Activated CD8-positive, alpha-beta memory T cell treated with anti-CD3 and anti-CD28 coated beads, Interleukin-2, amount 10 ng/mL, durations not matched to agents 7 days and 5 days (primary cell): ENCODE measurements at regions not wholly inside any gene's neighbourhood (a gene's known extent, or its start where the extent isn't known, plus 50 kb on each side); places are given as distances from the start of the nearest gene placed in this dataset.

Source experiments
- ATAC-seq: fragments of 150-1000 bp; cut with Tn5 transposase; one replicate; pipeline ENCODE4 v1.10.0; 2021; ENCODE audit warnings: moderate library complexity
- CTCF ChIA-PET: fragments of 350-600 bp; sonication (Branson Sonifier 250); formaldehyde crosslinking; loops from one replicate; lab custom pipeline; 2021; ENCODE audit warnings: antibody characterized with exemption; lab: Charles Lee
- DNase-seq: peaks from one replicate; pipeline ENCODE4 v3.0.0-alpha.2; 2020
- H3K27ac Mint-ChIP-seq: one replicate; pipeline ENCODE4 v1.8.0; 2021; ENCODE audit warnings: mild to moderate bottlenecking, mixed read lengths
- H3K27me3 Mint-ChIP-seq: one replicate; pipeline ENCODE4 v1.8.0; 2021; ENCODE audit warnings: mixed read lengths
- H3K36me3 Mint-ChIP-seq: one replicate; pipeline ENCODE4 v1.8.0; 2021; ENCODE audit warnings: mild to moderate bottlenecking, mixed read lengths
- H3K4me1 Mint-ChIP-seq: one replicate; pipeline ENCODE4 v1.8.0; 2021; ENCODE audit warnings: mixed read lengths
- H3K4me3 Mint-ChIP-seq: one replicate; pipeline ENCODE4 v1.8.0; 2021; ENCODE audit warnings: mild to moderate bottlenecking, moderate library complexity, mixed read lengths
- H3K9me3 Mint-ChIP-seq: one replicate; pipeline ENCODE4 v1.8.0; 2022; ENCODE audit warnings: low read depth, mixed read lengths

- Mint-ChIP-seq H3K36me3 (no peaks in the 10 kb centered on the region), H3K4me3 (no peak overlapping the region), H3K4me1 (no peaks in the 10 kb centered on the region), H3K27me3 (peaks cover 6% of the 10 kb centered on the region), H3K9me3 (no peaks in the 10 kb centered on the region), H3K27ac (no peak overlapping the region)
- DNase-seq, result no peak
- CTCF ChIA-PET, result no interaction called here
- ATAC-seq, result no peak
Measured at GRCh38 chr11:45597097-45597496, 68.3 kb downstream of the CHST1 start.

- H3K27ac Mint-ChIP-seq, result no peak overlapping the region
- DNase-seq (no peak), ATAC-seq (no peak)
- no peaks in the 10 kb centered on the region for H3K36me3 Mint-ChIP-seq
- no peak overlapping the region for H3K4me3 Mint-ChIP-seq
- CTCF ChIA-PET, result no interaction called here
- no peaks in the 10 kb centered on the region for H3K9me3 Mint-ChIP-seq
- H3K27me3 Mint-ChIP-seq, result peaks cover 6% of the 10 kb centered on the region
- H3K4me1 Mint-ChIP-seq, result no peaks in the 10 kb centered on the region
Measured at GRCh38 chr11:45596571-45596970, 68.9 kb downstream of the CHST1 start.

- H3K27me3 Mint-ChIP-seq, result peaks cover 8% of the 10 kb centered on the region
- no peaks in the 10 kb centered on the region for H3K9me3 Mint-ChIP-seq
- CTCF ChIA-PET, result interaction anchor here (0.6 kb wide), 1 partner anchor 135 kb away, joined by 5 read pairs; no protein-coding TSS in a partner anchor
- H3K36me3 Mint-ChIP-seq, result no peaks in the 10 kb centered on the region
- no peak overlapping the region for H3K4me3 Mint-ChIP-seq
- no peak for ATAC-seq
- no peak overlapping the region for H3K27ac Mint-ChIP-seq
- DNase-seq, result no peak
- H3K4me1 Mint-ChIP-seq, result no peaks in the 10 kb centered on the region
Measured at GRCh38 chr11:45593992-45594391, 71.4 kb downstream of the CHST1 start.

GRCh38 chr11:45592636-45593035, 72.8 kb downstream of the CHST1 start:
- no peak overlapping the region for H3K27ac Mint-ChIP-seq
- no peaks in the 10 kb centered on the region for H3K9me3 Mint-ChIP-seq
- CTCF ChIA-PET, result no interaction called here
- DNase-seq (no peak), ATAC-seq (no peak)
- H3K4me1 Mint-ChIP-seq, result no peaks in the 10 kb centered on the region
- peaks cover 10% of the 10 kb centered on the region for H3K27me3 Mint-ChIP-seq
- H3K4me3 Mint-ChIP-seq, result no peak overlapping the region
- H3K36me3 Mint-ChIP-seq, result no peaks in the 10 kb centered on the region

- no peak overlapping the region for H3K4me3 Mint-ChIP-seq
- ATAC-seq (no peak), DNase-seq (no peak)
- H3K9me3 Mint-ChIP-seq, result no peaks in the 10 kb centered on the region
- no peak overlapping the region for H3K27ac Mint-ChIP-seq
- H3K27me3 Mint-ChIP-seq, result peaks cover 21% of the 10 kb centered on the region
- H3K4me1 Mint-ChIP-seq, result no peaks in the 10 kb centered on the region
- no peaks in the 10 kb centered on the region for H3K36me3 Mint-ChIP-seq
- CTCF ChIA-PET, result interaction anchor here (1.3 kb wide), 1 partner anchor 181 kb away, joined by 3 read pairs; no protein-coding TSS in a partner anchor
Measured at GRCh38 chr11:45590743-45591142, 74.7 kb downstream of the CHST1 start.

- DNase-seq (no peak), ATAC-seq (no peak)
- Mint-ChIP-seq H3K36me3 (no peaks in the 10 kb centered on the region), H3K4me1 (no peaks in the 10 kb centered on the region), H3K27me3 (peaks cover 19% of the 10 kb centered on the region), H3K4me3 (no peak overlapping the region), H3K9me3 (no peaks in the 10 kb centered on the region), H3K27ac (no peak overlapping the region)
- CTCF ChIA-PET, result no interaction called here
Measured at GRCh38 chr11:45585205-45585604, 80.2 kb downstream of the CHST1 start.

- CTCF ChIA-PET, result no interaction called here
- no peak overlapping the region for H3K27ac Mint-ChIP-seq
- H3K36me3 Mint-ChIP-seq, result no peaks in the 10 kb centered on the region
- H3K9me3 Mint-ChIP-seq, result no peaks in the 10 kb centered on the region
- ATAC-seq, result no peak
- no peak for DNase-seq
- no peaks in the 10 kb centered on the region for H3K4me1 Mint-ChIP-seq
- peaks cover 20% of the 10 kb centered on the region for H3K27me3 Mint-ChIP-seq
- no peak overlapping the region for H3K4me3 Mint-ChIP-seq
Measured at GRCh38 chr11:45583981-45584566, 81.3 kb downstream of the CHST1 start.

GRCh38 chr11:45580399-45580798, 85.0 kb downstream of the CHST1 start:
- CTCF ChIA-PET, result no interaction called here
- DNase-seq (no peak), ATAC-seq (no peak)
- H3K9me3 Mint-ChIP-seq, result no peaks in the 10 kb centered on the region
- H3K36me3 Mint-ChIP-seq, result no peaks in the 10 kb centered on the region
- no peaks in the 10 kb centered on the region for H3K4me1 Mint-ChIP-seq
- peaks cover 6% of the 10 kb centered on the region for H3K27me3 Mint-ChIP-seq
- no peak overlapping the region for H3K27ac Mint-ChIP-seq
- no peak overlapping the region for H3K4me3 Mint-ChIP-seq

- Mint-ChIP-seq H3K36me3 (no peaks in the 10 kb centered on the region), H3K4me3 (no peak overlapping the region), H3K27ac (no peak overlapping the region), H3K9me3 (no peaks in the 10 kb centered on the region), H3K4me1 (no peaks in the 10 kb centered on the region), H3K27me3 (peaks cover 11% of the 10 kb centered on the region)
- CTCF ChIA-PET, result interaction anchor here (1.5 kb wide), 1 partner anchor 207 kb away, joined by 3 read pairs; no protein-coding TSS in a partner anchor
- DNase-seq (no peak), ATAC-seq (no peak)
Measured at GRCh38 chr11:45578316-45578715, 87.1 kb downstream of the CHST1 start.

- Mint-ChIP-seq H3K9me3 (no peaks in the 10 kb centered on the region), H3K4me1 (no peaks in the 10 kb centered on the region), H3K4me3 (no peak overlapping the region), H3K27ac (no peak overlapping the region), H3K27me3 (peaks cover 11% of the 10 kb centered on the region), H3K36me3 (no peaks in the 10 kb centered on the region)
- CTCF ChIA-PET, result interaction anchor here (1.5 kb wide), 1 partner anchor 207 kb away, joined by 3 read pairs; no protein-coding TSS in a partner anchor
- no peak for ATAC-seq
- no peak for DNase-seq
Measured at GRCh38 chr11:45577752-45578151, 87.7 kb downstream of the CHST1 start.

- peaks cover 11% of the 10 kb centered on the region for H3K27me3 Mint-ChIP-seq
Measured at GRCh38 chr11:45576461-45577215, 88.8 kb downstream of the CHST1 start.

GRCh38 chr11:45573728-45574127, 91.7 kb downstream of the CHST1 start:
- Mint-ChIP-seq H3K4me3 (no peak overlapping the region), H3K9me3 (no peaks in the 10 kb centered on the region), H3K27ac (no peak overlapping the region), H3K4me1 (no peaks in the 10 kb centered on the region), H3K27me3 (peaks cover 7% of the 10 kb centered on the region), H3K36me3 (no peaks in the 10 kb centered on the region)
- ATAC-seq (no peak), DNase-seq (no peak)
- CTCF ChIA-PET, result interaction anchor here (0.6 kb wide), 1 partner anchor 575 kb away, joined by 4 read pairs; no protein-coding TSS in a partner anchor

More at GRCh38 chr11:45576461-45577215, 88.8 kb downstream of the CHST1 start:
- H3K4me1 Mint-ChIP-seq, result no peaks in the 10 kb centered on the region
- CTCF ChIA-PET, result interaction anchor here (1.5 kb wide), 1 partner anchor 205 kb away, joined by 3 read pairs; no protein-coding TSS in a partner anchor
- no peak for DNase-seq
- H3K4me3 Mint-ChIP-seq, result no peak overlapping the region
- no peak for ATAC-seq
- H3K27ac Mint-ChIP-seq, result no peak overlapping the region
- H3K36me3 Mint-ChIP-seq, result no peaks in the 10 kb centered on the region
- no peaks in the 10 kb centered on the region for H3K9me3 Mint-ChIP-seq

GRCh38 chr11:45572354-45573123, 92.9 kb downstream of the CHST1 start:
- Mint-ChIP-seq H3K9me3 (no peaks in the 10 kb centered on the region), H3K27ac (no peak overlapping the region), H3K4me3 (no peak overlapping the region), H3K27me3 (peaks cover 7% of the 10 kb centered on the region), H3K4me1 (no peaks in the 10 kb centered on the region), H3K36me3 (no peaks in the 10 kb centered on the region)
- CTCF ChIA-PET, result no interaction called here
- DNase-seq, result no peak
- no peak for ATAC-seq
